ENCODE measurements at regions not wholly inside any gene's neighbourhood (a gene's known extent, or its start where the extent isn't known, plus 50 kb on each side); places are given as distances from the start of the nearest gene placed in this dataset.

- no peak overlapping the region for H3K4me3 ChIP-seq (ENCODE audit: low read depth, low read length)
- DNase-seq (ENCODE audit: low read depth): no peak
- TF ChIP-seq CTCF (conservative IDR thresholded peaks at IDR 0.05; ENCODE audit: low read depth, low read length): no peak
Observed at GRCh38 chr9:73816905-73817304, 665.2 kb downstream of the ANXA1 start.

- DNase-seq (ENCODE audit: low read depth): peak; percentile 67
- TF ChIP-seq CTCF (conservative IDR thresholded peaks at IDR 0.05; ENCODE audit: low read depth, low read length): no peak
- no peak overlapping the region for H3K4me3 ChIP-seq (ENCODE audit: low read depth, low read length)
Observed at GRCh38 chr9:73824671-73825070, 672.5 kb upstream of the RORB start.

GRCh38 chr9:73838871-73839270 is 658.3 kb upstream of the RORB start:
- TF ChIP-seq CTCF (conservative IDR thresholded peaks at IDR 0.05; ENCODE audit: low read depth, low read length): no peak
- no peak overlapping the region for H3K4me3 ChIP-seq (ENCODE audit: low read depth, low read length)
- no peak for DNase-seq (ENCODE audit: low read depth)

- DNase-seq (ENCODE audit: low read depth): no peak
- no peak for TF ChIP-seq CTCF (conservative IDR thresholded peaks at IDR 0.05; ENCODE audit: low read depth, low read length)
- H3K4me3 ChIP-seq (ENCODE audit: low read depth, low read length): no peak overlapping the region
Observed at GRCh38 chr9:73839471-73839870, 657.7 kb upstream of the RORB start.

- DNase-seq (ENCODE audit: low read depth): no peak
- no peak for TF ChIP-seq CTCF (conservative IDR thresholded peaks at IDR 0.05; ENCODE audit: low read depth, low read length)
Observed at GRCh38 chr9:73841018-73841417, 656.1 kb upstream of the RORB start.

GRCh38 chr9:73844135-73844534 is 653.0 kb upstream of the RORB start:
- no peak overlapping the region for H3K4me3 ChIP-seq (ENCODE audit: low read depth, low read length)
- DNase-seq (ENCODE audit: low read depth): no peak
- no peak for TF ChIP-seq CTCF (conservative IDR thresholded peaks at IDR 0.05; ENCODE audit: low read depth, low read length)

More at GRCh38 chr9:73841018-73841417, 656.1 kb upstream of the RORB start:
- no peak overlapping the region for H3K4me3 ChIP-seq (ENCODE audit: low read depth, low read length)

- no peak for TF ChIP-seq CTCF (conservative IDR thresholded peaks at IDR 0.05; ENCODE audit: low read depth, low read length)
- DNase-seq (ENCODE audit: low read depth): no peak
- no peak overlapping the region for H3K4me3 ChIP-seq (ENCODE audit: low read depth, low read length)
Observed at GRCh38 chr9:73845539-73845938, 651.6 kb upstream of the RORB start.
